Tibial artery (tissue), 4 donors: ENCODE measurements at regions not wholly inside any gene's neighbourhood (a gene's known extent, or its start where the extent isn't known, plus 50 kb on each side); places are given as distances from the start of the nearest gene placed in this dataset.
"Not testable (repeated sequence)": the region's sequence is repeated elsewhere in the genome, so short reads cannot be mapped to it uniquely, and the experiment has no call there.

Experiments used
- DNase-seq, 2 donors: peaks; one replicate each; pipeline ENCODE4 v3.0.0-alpha.2; 2019
- H3K27ac ChIP-seq, 2 donors: fragments of 200-600 bp; sonication (generic) in 1 of 2; 1 replicate in 1 of 2; 2 replicates in 1 of 2; pipeline ENCODE4 v1.5.1; 2018 to 2019; ENCODE audit warnings: mild to moderate bottlenecking in 1 of 2
- H3K27me3 ChIP-seq, 2 donors: fragments of 200-600 bp; sonication (generic) in 1 of 2; one replicate each; pipeline versions ENCODE4 v1.5.1 to v1.6.0; 2016 to 2019
- H3K36me3 ChIP-seq, 3 donors: fragments of 200-600 bp; sonication (generic) in 2 of 3; one replicate each; pipeline ENCODE4 v1.5.1; 2016 to 2019; ENCODE audit warnings: mild to moderate bottlenecking in 2 of 3
- H3K4me1 ChIP-seq, 4 donors: fragments of 200-600 bp; sonication (generic) in 2 of 4; 1 replicate in 3 of 4; 2 replicates in 1 of 4; pipeline ENCODE4 v1.5.1; 2016 to 2019
- H3K4me3 ChIP-seq, 2 donors: fragments of 200-600 bp; sonication (generic) in 1 of 2; 1 replicate in 1 of 2; 2 replicates in 1 of 2; pipeline ENCODE4 v1.5.1; 2018 to 2019; ENCODE audit warnings: mild to moderate bottlenecking in 2 of 2
- H3K9me3 ChIP-seq, 3 donors: fragments of 200-600 bp; sonication (generic) in 1 of 3; one replicate each; pipeline ENCODE4 v1.5.1; 2016 to 2019
- intact Hi-C: fragments of 100-400 bp; cut with DNase I; formaldehyde crosslinking; loops from one replicate; pipeline ENCODE4 v1.15.0; 2023; ENCODE audit warnings: low total_unique reads
- TF ChIP-seq, protein P1 (sequence below), 2 experiments: fragments of 200-600 bp in 1 of 2; fragments of 450-650 bp in 1 of 2; IDR thresholded peaks; one replicate each; pipeline ENCODE4 v1.5.1; 2017 to 2019; ENCODE audit warnings: antibody characterized with exemption in 2 of 2, mild to moderate bottlenecking in 1 of 2, moderate library complexity in 1 of 2

DNA sequence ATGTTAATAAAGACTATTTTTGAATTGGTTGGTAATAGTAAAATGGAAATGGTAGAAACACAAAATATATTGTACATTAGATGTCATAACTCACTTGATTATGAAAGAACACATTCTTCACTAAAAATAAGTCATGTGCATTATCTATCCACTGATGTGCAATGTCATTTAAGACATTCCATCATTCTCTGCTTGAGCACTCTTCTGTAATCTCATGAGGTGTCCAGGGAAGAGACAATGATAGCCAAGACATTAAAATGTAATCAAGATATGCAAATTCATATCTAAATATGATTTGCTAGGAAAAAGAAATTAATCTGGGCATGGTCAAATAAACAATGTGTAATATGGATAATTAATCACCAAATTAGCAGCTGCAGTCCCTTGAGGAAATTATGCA is 422.5 kb downstream of the BTG1 start:
- Histone ChIP-seq H3K27ac (no peak overlapping the region), H3K4me3 (no peak overlapping the region), H3K9me3 (no peaks in the 10 kb centered on the region), H3K4me1 (no peaks in the 10 kb centered on the region), H3K27me3 (no peaks in the 10 kb centered on the region), H3K36me3 (no peaks in the 10 kb centered on the region)
- DNase-seq, result no peak
- intact Hi-C loops, result no loop called here
- TF ChIP-seq, protein P1, sequence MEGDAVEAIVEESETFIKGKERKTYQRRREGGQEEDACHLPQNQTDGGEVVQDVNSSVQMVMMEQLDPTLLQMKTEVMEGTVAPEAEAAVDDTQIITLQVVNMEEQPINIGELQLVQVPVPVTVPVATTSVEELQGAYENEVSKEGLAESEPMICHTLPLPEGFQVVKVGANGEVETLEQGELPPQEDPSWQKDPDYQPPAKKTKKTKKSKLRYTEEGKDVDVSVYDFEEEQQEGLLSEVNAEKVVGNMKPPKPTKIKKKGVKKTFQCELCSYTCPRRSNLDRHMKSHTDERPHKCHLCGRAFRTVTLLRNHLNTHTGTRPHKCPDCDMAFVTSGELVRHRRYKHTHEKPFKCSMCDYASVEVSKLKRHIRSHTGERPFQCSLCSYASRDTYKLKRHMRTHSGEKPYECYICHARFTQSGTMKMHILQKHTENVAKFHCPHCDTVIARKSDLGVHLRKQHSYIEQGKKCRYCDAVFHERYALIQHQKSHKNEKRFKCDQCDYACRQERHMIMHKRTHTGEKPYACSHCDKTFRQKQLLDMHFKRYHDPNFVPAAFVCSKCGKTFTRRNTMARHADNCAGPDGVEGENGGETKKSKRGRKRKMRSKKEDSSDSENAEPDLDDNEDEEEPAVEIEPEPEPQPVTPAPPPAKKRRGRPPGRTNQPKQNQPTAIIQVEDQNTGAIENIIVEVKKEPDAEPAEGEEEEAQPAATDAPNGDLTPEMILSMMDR (IDR thresholded peaks at IDR 0.05), result no peak

DNA sequence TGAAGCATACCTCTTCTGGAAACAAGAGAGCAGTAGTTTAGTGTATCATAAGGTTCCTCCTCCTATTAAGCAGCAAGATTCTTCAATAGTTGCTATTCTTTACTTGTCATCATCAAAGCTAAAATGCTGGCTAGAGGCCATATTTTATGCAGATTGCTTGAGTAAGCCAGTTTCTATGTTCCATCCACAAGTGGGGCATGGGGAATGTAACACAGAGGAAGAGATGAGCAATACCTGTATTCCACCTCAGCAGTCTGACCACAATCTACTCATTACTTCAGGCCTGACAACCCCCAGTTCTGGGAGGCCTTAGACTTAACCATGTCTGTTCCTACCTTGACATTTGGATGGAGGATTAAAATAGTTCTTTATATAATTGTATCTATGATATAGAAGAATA is 423.6 kb downstream of the BTG1 start:
- Histone ChIP-seq H3K4me1 (no peaks in the 10 kb centered on the region), H3K36me3 (no peaks in the 10 kb centered on the region), H3K9me3 (no peaks in the 10 kb centered on the region), H3K27me3 (no peaks in the 10 kb centered on the region), H3K4me3 (no peak overlapping the region), H3K27ac (no peak overlapping the region)
- TF ChIP-seq, protein P1 (IDR thresholded peaks at IDR 0.05), result no peak
- no peak for DNase-seq
- intact Hi-C loops, result no loop called here

DNA sequence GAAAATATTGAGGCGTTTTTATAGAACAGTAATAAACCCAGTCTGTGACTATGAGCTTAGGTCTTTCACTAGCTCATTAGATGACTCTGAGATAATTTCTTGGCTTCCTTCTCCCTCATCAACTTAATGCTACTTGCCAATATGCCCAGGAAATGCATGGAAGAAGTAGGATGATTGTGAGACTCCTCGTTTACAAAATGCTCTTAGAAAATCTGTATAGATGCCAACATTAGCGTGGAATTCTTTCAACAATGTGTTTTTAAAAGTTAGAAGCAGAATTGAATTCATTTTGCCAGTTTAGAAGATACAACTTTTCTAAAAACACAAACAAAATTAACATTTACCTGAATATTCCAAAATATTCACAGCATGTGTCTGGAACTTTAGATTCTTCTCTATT is 424.6 kb downstream of the BTG1 start:
- TF ChIP-seq, protein P1 (IDR thresholded peaks at IDR 0.05), result no peak
- no peak overlapping the region for H3K27ac ChIP-seq
- no peaks in the 10 kb centered on the region for H3K27me3 ChIP-seq
- H3K36me3 ChIP-seq, result no peaks in the 10 kb centered on the region
- no peaks in the 10 kb centered on the region for H3K9me3 ChIP-seq
- no peak for DNase-seq
- intact Hi-C loops, result no loop called here
- H3K4me1 ChIP-seq, result no peaks in the 10 kb centered on the region
- H3K4me3 ChIP-seq, result no peak overlapping the region

DNA sequence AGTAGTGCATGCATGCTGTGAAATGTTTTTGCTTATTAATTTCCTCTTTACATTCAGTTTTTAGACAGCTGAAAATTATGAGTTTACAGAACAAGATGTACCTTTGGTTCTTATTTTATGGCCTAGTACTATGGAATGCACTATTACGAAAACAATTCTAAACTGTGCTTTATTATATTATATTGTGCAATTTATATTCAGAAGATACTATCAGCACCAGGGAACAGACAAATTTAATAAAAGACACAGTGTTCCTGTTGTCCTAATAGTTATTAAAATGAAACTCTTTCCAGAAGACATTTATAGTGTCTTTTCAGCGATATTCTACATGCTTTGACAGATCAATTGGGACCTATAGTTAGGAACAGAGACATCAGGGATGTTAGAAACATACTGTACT is 427.3 kb downstream of the BTG1 start:
- TF ChIP-seq, protein P1 (IDR thresholded peaks at IDR 0.05), result no peak
- intact Hi-C loops, result no loop called here
- Histone ChIP-seq H3K36me3 (no peaks in the 10 kb centered on the region), H3K27me3 (no peaks in the 10 kb centered on the region), H3K4me1 (no peaks in the 10 kb centered on the region), H3K9me3 (no peaks in the 10 kb centered on the region), H3K27ac (no peak overlapping the region), H3K4me3 (no peak overlapping the region)
- DNase-seq, result no peak

DNA sequence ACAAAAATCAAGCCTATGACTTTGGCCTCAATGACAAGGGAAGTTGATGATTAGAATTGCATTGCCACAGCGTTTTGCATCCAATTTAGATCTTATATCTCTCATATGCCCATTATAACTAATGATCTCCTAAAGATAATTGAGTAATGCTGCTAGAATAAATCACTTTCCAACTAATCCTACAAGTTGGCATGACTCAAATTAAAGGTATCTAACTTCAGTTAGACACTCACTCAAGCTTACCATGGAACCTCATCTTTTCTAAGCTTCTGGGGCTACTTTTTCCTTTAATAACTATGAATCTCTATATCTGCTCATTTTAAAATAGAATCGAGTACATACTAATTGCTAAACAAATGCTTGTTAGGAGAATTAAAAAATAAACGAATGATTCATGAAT is 427.8 kb downstream of the BTG1 start:
- Histone ChIP-seq H3K9me3 (no peaks in the 10 kb centered on the region), H3K4me3 (no peak overlapping the region), H3K27ac (no peak overlapping the region), H3K36me3 (no peaks in the 10 kb centered on the region), H3K4me1 (no peaks in the 10 kb centered on the region), H3K27me3 (no peaks in the 10 kb centered on the region)
- intact Hi-C loops, result no loop called here
- TF ChIP-seq, protein P1 (IDR thresholded peaks at IDR 0.05), result no peak
- no peak for DNase-seq

DNA sequence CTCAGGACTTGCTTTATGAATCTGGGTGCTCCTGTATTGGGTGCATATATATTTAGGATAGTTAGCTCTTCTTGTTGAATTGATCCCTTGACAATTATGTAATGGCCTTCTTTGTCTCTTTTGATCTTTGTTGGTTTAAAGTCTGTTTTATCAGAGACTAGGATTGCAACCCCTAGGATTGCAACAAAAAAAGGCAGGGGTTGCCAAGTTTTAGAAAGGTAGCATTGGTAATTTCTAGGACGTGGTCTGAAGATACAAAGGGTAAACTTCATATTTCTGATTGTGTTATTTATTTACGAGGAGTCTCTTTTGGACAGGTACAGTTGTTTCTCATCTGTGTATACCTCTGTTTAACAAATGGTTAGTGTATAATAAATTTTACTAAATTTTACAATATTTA is 433.7 kb downstream of the BTG1 start:
- intact Hi-C loops, H3K4me1 ChIP-seq, H3K27me3 ChIP-seq, H3K27ac ChIP-seq, H3K36me3 ChIP-seq, DNase-seq, H3K4me3 ChIP-seq, H3K9me3 ChIP-seq: not testable (repeated sequence)
